ENCODE measurements at regions not wholly inside any gene's neighbourhood (a gene's known extent, or its start where the extent isn't known, plus 50 kb on each side); places are given as distances from the start of the nearest gene placed in this dataset.

- no peak for TF ChIP-seq CTCF (IDR thresholded peaks at IDR 0.05; ENCODE audit: extremely low read depth in 1 of 2, insufficient read depth in 1 of 2, low read depth in 1 of 2, low read length in 2 of 2)
- TF ChIP-seq MYC (IDR thresholded peaks at IDR 0.05; ENCODE audit: low read depth, low read length): no peak
- no peak for TF ChIP-seq POLR2A (IDR thresholded peaks at IDR 0.05; ENCODE audit: low read depth, low read length)
- TF ChIP-seq POLR2AphosphoS5 (IDR thresholded peaks at IDR 0.05; ENCODE audit: insufficient read depth, low read depth, low read length): no peak
- TF ChIP-seq EZH2 (IDR thresholded peaks at IDR 0.05; ENCODE audit: borderline replicate concordance, low read depth, low read length, severe bottlenecking): no peak
Observed at GRCh38 chr6:165831812-165832510, 168.9 kb upstream of the PDE10A start.

Measured in endothelial cell of umbilical vein (primary cell).